Astrocyte (in vitro differentiated cells and primary cell): ENCODE measurements at regions not wholly inside any gene's neighbourhood (a gene's known extent, or its start where the extent isn't known, plus 50 kb on each side); places are given as distances from the start of the nearest gene placed in this dataset.

ENCODE experiments used
- CTCF ChIP-seq: IDR thresholded peaks from 2 replicates; pipeline ENCODE4 v1.5.1; 2011; ENCODE audit warnings: low read depth, mild to moderate bottlenecking, inconsistent platforms, low read length, moderate library complexity; ENCODE audit not compliant: insufficient read depth
- EZH2 ChIP-seq: IDR thresholded peaks from 2 replicates; pipeline ENCODE4 v1.6.1; 2012; ENCODE audit warnings: mild to moderate bottlenecking, low read length, inconsistent platforms; ENCODE audit not compliant: insufficient read depth

GRCh38 chr10:16297069-16297468, 139.7 kb upstream of the PTER start:
- TF ChIP-seq CTCF (no peak), EZH2 (no peak)
